GM21529 (cell line): ENCODE measurements at regions not wholly inside any gene's neighbourhood (a gene's known extent, or its start where the extent isn't known, plus 50 kb on each side); places are given as distances from the start of the nearest gene placed in this dataset.
"Not testable (repeated sequence)": the region's sequence is repeated elsewhere in the genome, so short reads cannot be mapped to it uniquely, and the experiment has no call there.

ENCODE experiments used
- ATAC-seq: cut with Tn5 transposase; IDR thresholded peaks from one replicate; pipeline ENCODE4 v1.9.1; 2021; ENCODE audit not compliant: unreplicated experiment

DNA sequence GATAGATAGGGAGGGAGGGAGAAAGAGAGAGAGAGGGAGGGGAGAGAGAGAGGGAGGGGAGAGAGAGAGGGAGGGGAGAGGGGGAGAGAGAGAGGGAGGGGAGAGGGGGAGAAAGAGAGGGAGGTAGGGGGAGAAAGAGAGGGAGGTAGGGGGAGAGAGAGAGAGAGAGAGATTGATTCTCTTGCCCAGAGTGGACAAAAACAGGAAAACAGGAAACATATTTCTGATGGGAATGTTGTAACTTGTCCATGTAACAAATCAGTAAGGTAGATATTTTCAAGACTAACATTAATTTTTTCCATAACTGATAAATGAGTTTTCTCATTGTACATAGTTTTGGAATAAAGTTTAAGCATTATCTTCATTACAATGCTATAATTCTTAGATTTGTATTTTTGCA lies 811.7 kb upstream of the GRAMD2B start:
- no peak for ATAC-seq

GRCh38 chr5:125612181-125612721 lies 811.0 kb upstream of the GRAMD2B start:
- no peak for ATAC-seq

GRCh38 chr5:125612776-125613175 lies 810.4 kb upstream of the GRAMD2B start:
- ATAC-seq = no peak

DNA sequence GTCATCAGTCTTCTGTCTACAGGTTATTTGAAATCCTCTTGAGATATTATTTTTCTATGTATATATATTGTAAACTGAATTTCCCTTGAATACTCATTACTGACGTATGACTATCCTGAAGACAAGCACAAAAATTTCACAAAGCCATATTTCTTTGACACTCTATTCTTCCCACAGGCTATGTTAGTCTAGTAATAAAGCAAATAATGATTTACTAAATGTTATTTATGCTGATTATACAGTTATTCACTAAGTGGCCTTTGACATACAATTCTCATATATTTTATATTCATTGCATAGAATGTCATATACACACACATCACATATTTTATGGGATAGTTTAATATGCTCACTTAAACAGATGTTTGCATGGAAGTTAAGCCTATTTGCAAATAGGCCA lies 793.0 kb upstream of the GRAMD2B start:
- ATAC-seq = no peak

- ATAC-seq = no peak
These were observed 789.7 kb upstream of the GRAMD2B start for GRCh38 chr5:125633523-125633922.

DNA sequence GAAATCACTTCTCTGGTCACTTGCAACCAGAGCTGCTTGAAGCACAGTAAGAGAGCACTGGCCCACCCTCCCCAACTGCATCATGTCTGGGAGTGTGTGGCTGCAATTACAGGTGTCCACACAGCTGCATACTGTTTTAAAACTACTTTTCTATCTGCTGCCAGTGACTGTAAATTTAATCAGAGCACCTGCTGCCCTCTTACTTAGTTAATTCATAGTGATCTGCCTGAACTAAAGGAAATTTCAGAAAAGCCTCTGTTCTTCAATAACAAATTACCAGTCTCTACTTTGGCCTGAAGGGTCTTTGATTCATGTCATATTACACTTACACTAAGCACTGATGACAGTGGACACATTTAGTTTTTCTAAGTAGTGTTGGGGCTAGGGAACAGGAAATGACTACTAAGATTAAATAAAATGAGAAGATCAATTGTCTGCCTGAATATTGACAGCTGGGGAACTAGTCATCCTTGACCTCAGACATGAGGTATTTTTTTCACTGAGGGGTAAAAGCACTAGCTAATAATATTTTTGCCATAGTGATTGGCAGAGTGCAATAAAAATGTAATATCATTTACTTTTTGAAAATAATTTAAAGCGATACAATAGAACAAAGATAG lies 788.9 kb upstream of the GRAMD2B start:
- ATAC-seq = no peak

GRCh38 chr5:125639858-125640257 lies 783.4 kb upstream of the GRAMD2B start:
- no peak for ATAC-seq

DNA sequence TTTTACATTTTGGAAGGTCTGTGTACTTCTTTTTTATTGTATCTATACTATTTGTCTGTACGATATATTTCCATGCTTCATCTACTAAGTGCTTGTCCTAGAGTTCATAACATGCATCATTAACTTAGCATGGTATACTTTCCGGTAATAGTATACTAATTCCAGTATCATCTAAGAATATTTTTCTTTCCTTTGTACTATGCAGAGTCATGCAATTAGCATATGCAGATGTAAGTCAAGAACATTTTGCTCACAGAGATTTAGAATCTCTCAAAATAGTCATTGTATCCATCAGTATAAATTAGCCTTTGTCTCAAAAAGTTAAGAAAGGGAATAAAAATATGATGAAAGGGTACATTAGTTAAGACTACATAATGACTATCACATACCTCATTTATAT lies 770.4 kb upstream of the GRAMD2B start:
- ATAC-seq = no peak

- no peak for ATAC-seq
These were observed 768.8 kb upstream of the GRAMD2B start for GRCh38 chr5:125654392-125654791.

- ATAC-seq = no peak
These were observed 768.1 kb upstream of the GRAMD2B start for GRCh38 chr5:125655156-125655555.

DNA sequence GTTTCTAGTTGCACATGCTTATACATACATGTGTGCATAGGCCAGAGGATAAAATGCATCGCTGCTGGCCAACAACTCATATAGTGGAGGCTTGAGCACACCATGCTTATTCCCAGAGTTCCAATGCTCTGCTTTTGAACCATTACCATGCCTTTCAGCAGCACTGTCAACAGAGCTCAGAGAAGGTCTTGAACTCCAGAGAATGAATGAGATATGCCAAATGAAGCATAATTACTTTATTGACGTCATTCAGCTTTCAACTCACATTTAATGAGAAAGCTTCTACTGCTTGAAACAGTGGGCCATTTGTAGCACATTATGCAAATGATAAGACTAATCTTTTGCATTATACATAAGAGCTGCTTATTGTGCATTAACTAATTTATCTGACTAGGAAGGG lies 765.3 kb upstream of the GRAMD2B start:
- ATAC-seq = no peak

GRCh38 chr5:125659316-125660023 lies 763.7 kb upstream of the GRAMD2B start:
- no peak for ATAC-seq

- ATAC-seq = no peak
These were observed 762.8 kb upstream of the GRAMD2B start for GRCh38 chr5:125660231-125660895.

GRCh38 chr5:125661584-125661983 lies 761.6 kb upstream of the GRAMD2B start:
- no peak for ATAC-seq

- ATAC-seq = no peak
These were observed 754.3 kb upstream of the GRAMD2B start for GRCh38 chr5:125668884-125669283.

DNA sequence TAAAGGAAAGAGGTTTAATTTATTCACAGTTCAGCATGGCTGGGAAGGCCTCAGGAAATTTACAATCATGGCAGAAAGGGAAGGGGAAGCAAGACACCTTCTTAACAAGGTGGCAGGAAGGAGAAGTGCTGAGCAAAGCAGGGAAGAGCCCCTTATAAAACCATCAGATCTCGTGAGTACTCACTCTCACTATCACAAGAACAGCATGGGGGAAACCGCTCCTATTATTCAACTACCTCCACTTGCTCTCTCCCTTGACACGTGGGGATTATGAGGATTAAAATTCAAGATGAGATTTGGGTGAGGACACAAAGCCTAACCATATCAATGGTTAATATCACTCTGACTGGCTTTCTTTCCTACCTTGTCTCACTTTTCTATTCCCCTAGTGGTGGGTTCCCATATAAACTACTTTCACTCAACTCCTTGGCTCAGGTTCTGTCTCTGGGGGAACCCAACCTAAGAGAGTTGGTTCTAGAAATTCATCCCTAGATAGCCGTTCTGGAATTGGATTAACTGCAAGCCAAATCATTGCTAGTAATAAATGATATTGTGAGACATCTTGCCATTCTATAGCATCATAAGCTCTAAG lies 749.8 kb upstream of the GRAMD2B start:
- no peak for ATAC-seq

GRCh38 chr5:125679522-125679921 lies 743.7 kb upstream of the GRAMD2B start:
- ATAC-seq = no peak

- no peak for ATAC-seq
These were observed 739.5 kb upstream of the GRAMD2B start for GRCh38 chr5:125683669-125684068.

DNA sequence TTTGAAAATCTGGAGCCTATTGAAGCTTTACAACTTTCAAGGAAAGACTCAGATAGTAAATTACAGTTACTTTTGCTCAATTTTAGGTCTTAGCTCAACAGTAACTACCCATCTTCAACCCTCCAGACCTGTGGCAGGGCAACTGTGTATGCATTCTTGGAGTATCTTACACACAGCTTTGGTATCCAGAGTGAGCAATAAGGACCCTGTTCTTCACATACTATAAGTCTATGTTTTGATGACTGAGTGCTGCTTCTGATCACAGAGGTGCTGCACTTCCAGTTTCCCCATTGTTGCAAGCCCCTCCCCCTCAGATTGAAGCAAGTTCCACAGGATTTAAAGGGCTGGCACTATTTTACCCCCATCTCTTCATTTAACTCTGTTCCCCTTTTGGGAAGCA lies 737.4 kb upstream of the GRAMD2B start:
- ATAC-seq = no peak

GRCh38 chr5:125691738-125692530 lies 731.3 kb upstream of the GRAMD2B start:
- not testable (repeated sequence) for ATAC-seq
